Suprapubic skin (tissue), 4 donors: ENCODE measurements at regions not wholly inside any gene's neighbourhood (a gene's known extent, or its start where the extent isn't known, plus 50 kb on each side); places are given as distances from the start of the nearest gene placed in this dataset.

Experiments used
- EP300 ChIP-seq: sonication (generic); formaldehyde crosslinking; IDR thresholded peaks from one replicate; pipeline ENCODE4 v1.6.1; 2017; ENCODE audit warnings: antibody characterized with exemption
- POLR2A ChIP-seq, 2 donors: fragments of 450-650 bp; IDR thresholded peaks; one replicate each; pipeline ENCODE4 v1.6.1; 2017; ENCODE audit warnings: antibody characterized with exemption in 2 of 2, mild to moderate bottlenecking in 2 of 2, moderate library complexity in 2 of 2
- POLR2AphosphoS5 ChIP-seq, 3 donors: sonication (generic); formaldehyde crosslinking; IDR thresholded peaks; one replicate each; pipeline ENCODE4 v1.6.1; 2017; ENCODE audit warnings: antibody characterized with exemption in 3 of 3
- TF ChIP-seq, protein P1 (sequence below), 2 donors: fragments of 200-600 bp in 1 of 2; fragments of 450-650 bp in 1 of 2; sonication (generic) in 1 of 2; IDR thresholded peaks; one replicate each; pipeline ENCODE4 v1.5.1; 2016 to 2019; ENCODE audit warnings: antibody characterized with exemption in 2 of 2, mild to moderate bottlenecking in 1 of 2, moderate library complexity in 1 of 2

DNA sequence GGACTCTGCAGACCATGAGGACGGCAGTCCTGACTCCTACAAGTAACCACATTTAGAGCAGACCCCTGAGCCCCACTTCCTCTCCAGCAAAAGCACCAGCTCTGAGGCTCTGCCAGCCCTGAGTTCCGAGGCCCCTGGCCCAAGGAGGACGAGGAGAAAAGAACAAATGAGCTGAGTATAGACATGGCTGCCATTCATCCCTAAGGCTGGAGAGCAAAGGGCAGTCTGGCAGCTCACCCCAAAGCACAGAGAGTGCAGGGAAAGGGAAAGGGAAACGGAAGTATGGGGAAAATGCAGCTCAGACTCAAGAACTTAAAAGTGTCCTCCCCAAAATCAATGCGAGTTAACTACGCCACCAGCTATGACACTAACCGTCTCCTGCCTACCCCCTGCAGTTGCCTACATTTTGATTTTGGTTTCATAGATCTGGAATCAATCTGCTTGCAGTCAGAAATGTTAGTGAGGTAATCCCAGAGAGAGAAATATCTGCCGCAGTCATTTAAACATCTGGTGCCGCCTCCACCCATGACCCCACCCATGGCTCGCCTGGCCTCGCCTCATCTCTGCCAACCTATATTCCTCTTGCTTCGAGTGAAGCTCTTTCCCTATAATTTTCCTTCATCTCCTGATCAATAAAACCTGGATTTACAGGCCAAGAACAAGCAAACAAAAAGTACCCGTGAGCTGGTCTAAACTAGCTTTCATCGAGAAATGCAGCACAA, 49.6 kb upstream of the AFDN start:
- TF ChIP-seq, protein P1, sequence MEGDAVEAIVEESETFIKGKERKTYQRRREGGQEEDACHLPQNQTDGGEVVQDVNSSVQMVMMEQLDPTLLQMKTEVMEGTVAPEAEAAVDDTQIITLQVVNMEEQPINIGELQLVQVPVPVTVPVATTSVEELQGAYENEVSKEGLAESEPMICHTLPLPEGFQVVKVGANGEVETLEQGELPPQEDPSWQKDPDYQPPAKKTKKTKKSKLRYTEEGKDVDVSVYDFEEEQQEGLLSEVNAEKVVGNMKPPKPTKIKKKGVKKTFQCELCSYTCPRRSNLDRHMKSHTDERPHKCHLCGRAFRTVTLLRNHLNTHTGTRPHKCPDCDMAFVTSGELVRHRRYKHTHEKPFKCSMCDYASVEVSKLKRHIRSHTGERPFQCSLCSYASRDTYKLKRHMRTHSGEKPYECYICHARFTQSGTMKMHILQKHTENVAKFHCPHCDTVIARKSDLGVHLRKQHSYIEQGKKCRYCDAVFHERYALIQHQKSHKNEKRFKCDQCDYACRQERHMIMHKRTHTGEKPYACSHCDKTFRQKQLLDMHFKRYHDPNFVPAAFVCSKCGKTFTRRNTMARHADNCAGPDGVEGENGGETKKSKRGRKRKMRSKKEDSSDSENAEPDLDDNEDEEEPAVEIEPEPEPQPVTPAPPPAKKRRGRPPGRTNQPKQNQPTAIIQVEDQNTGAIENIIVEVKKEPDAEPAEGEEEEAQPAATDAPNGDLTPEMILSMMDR (IDR thresholded peaks at IDR 0.05), result no peak
- no peak for TF ChIP-seq POLR2A (IDR thresholded peaks at IDR 0.05)
- TF ChIP-seq EP300, result no peak
- no peak for TF ChIP-seq POLR2AphosphoS5 (IDR thresholded peaks at IDR 0.05)
